Endothelial cell of umbilical vein (primary cell): ENCODE measurements at regions not wholly inside any gene's neighbourhood (a gene's known extent, or its start where the extent isn't known, plus 50 kb on each side); places are given as distances from the start of the nearest gene placed in this dataset.

Experiments
- BruUV-seq: library from RNA; stranded (reverse); fragments of 400-500 nt; replicated peaks from 2 replicates; lab custom pipeline; 2021; lab: Mats Ljungman, UMichigan
- CTCF ChIA-PET: fragments of 300-600, 350-600 bp; sonication (Branson Sonifier 250); formaldehyde crosslinking; loops from one replicate; lab custom pipeline; 2021; ENCODE audit warnings: antibody characterized with exemption, inconsistent platforms; lab: Charles Lee
- POLR2A ChIA-PET: fragments of 300-600, 350-600 bp; sonication (Branson Sonifier 250); formaldehyde crosslinking; loops from one replicate; lab custom pipeline; 2021; ENCODE audit warnings: antibody characterized with exemption, inconsistent platforms; lab: Charles Lee
- DNase-seq: peaks from one replicate; pipeline ENCODE4 v3.0.0-alpha.2; 2011; ENCODE audit warnings: low read depth, low spot score
- FAIRE-seq: peaks from 2 replicates; lab custom pipeline; 2011; peaks lifted over from hg19 to GRCh38; lab: Jason Lieb, UNC
- H2AFZ ChIP-seq: 2 replicates; pipeline ENCODE4 v1.6.0; 2012; ENCODE audit warnings: low read depth, low read length, control low read depth, inconsistent platforms
- H3K27ac ChIP-seq: 2 replicates; pipeline ENCODE4 v1.5.1; 2011; ENCODE audit warnings: low read depth, mild to moderate bottlenecking, control low read depth, low read length, moderate library complexity; ENCODE audit not compliant: insufficient read depth
- H3K27me3 ChIP-seq, 2 experiments: 2 replicates each; pipeline versions ENCODE4 v1.6.0 to v1.6.1; 2011; ENCODE audit warnings: low read length in 2 of 2, mixed read lengths in 1 of 2; ENCODE audit not compliant: control insufficient read depth in 2 of 2, insufficient read depth in 2 of 2
- H3K36me3 ChIP-seq, 2 experiments: 2 replicates in 1 of 2; 3 replicates in 1 of 2; pipeline ENCODE4 v1.5.1; 2011; ENCODE audit warnings: low read length in 2 of 2, mild to moderate bottlenecking in 1 of 2, moderate library complexity in 1 of 2; ENCODE audit not compliant: control insufficient read depth in 2 of 2, insufficient read depth in 2 of 2; ENCODE audit errors: extremely low read depth in 1 of 2
- H3K4me1 ChIP-seq: 3 replicates; pipeline ENCODE4 v1.5.1; 2011; ENCODE audit warnings: mild to moderate bottlenecking, low read length; ENCODE audit not compliant: control insufficient read depth, insufficient read depth; ENCODE audit errors: extremely low read depth
- H3K4me2 ChIP-seq: 2 replicates; pipeline ENCODE4 v1.6.1; 2011; ENCODE audit warnings: low read length, control low read depth, mixed read lengths; ENCODE audit not compliant: insufficient read depth
- H3K4me3 ChIP-seq, 3 experiments: fragments of 200-600 bp in 1 of 3; sonication (generic), shearing (Covaris generic) in 1 of 3; replicated peaks in 1 of 3; 2 replicates each; pipeline ENCODE4 v1.5.1; 2011 to 2016; ENCODE audit warnings: control low read depth in 3 of 3, low read length in 3 of 3, mild to moderate bottlenecking in 2 of 3, inconsistent platforms in 1 of 3, low read depth in 1 of 3, moderate library complexity in 1 of 3; ENCODE audit not compliant: insufficient read depth in 1 of 3
- H3K79me2 ChIP-seq: 2 replicates; pipeline ENCODE4 v1.6.0; 2012; ENCODE audit warnings: low read length, inconsistent platforms; ENCODE audit not compliant: control insufficient read depth, insufficient read depth
- H3K9ac ChIP-seq: replicated peaks from 2 replicates; pipeline ENCODE3; 2011; ENCODE audit warnings: low read length, control low read depth; ENCODE audit not compliant: insufficient read depth; ENCODE audit errors: extremely low read depth
- H3K9me1 ChIP-seq: replicated peaks from 3 replicates; pipeline ENCODE4 v1.6.0; 2011; ENCODE audit warnings: mild to moderate bottlenecking, low read length; ENCODE audit not compliant: control insufficient read depth, insufficient read depth; ENCODE audit errors: extremely low read depth
- H3K9me3 ChIP-seq: replicated peaks from 2 replicates; pipeline ENCODE4 v1.5.1; 2012; ENCODE audit warnings: low read length, inconsistent platforms; ENCODE audit not compliant: control insufficient read depth, insufficient read depth
- H4K20me1 ChIP-seq: replicated peaks from 2 replicates; pipeline ENCODE3; 2011; ENCODE audit warnings: mild to moderate bottlenecking, low read length; ENCODE audit not compliant: control insufficient read depth, insufficient read depth; ENCODE audit errors: extremely low read depth
- CTCF ChIP-seq, 2 donors: IDR thresholded peaks; 1 replicate in 1 of 2; 2 replicates in 1 of 2; pipeline ENCODE4 v1.5.1; 2011; ENCODE audit warnings: low read length in 2 of 2, mild to moderate bottlenecking in 2 of 2, moderate library complexity in 2 of 2, control low read depth in 1 of 2, inconsistent platforms in 1 of 2, low read depth in 1 of 2; ENCODE audit not compliant: insufficient read depth in 1 of 2; ENCODE audit errors: extremely low read depth in 1 of 2
- EZH2 ChIP-seq: IDR thresholded peaks from 2 replicates; pipeline ENCODE4 v1.6.1; 2012; ENCODE audit warnings: borderline replicate concordance, low read depth, mild to moderate bottlenecking, moderate library complexity, low read length, inconsistent platforms; ENCODE audit not compliant: severe bottlenecking
- FOS ChIP-seq: IDR thresholded peaks from 2 replicates; pipeline ENCODE4 v1.6.1; 2011; ENCODE audit warnings: mild to moderate bottlenecking, low read length, moderate library complexity, borderline replicate concordance; ENCODE audit not compliant: insufficient read depth
- GATA2 ChIP-seq: IDR thresholded peaks from 2 replicates; pipeline ENCODE4 v1.7.0; 2011; ENCODE audit warnings: low read depth, mild to moderate bottlenecking, moderate library complexity, mixed read lengths, low read length; ENCODE audit not compliant: insufficient read length, insufficient read depth
- JUN ChIP-seq: IDR thresholded peaks from 2 replicates; pipeline ENCODE4 v1.6.1; 2011; ENCODE audit warnings: borderline replicate concordance, low read depth; ENCODE audit not compliant: insufficient read length, insufficient read depth
- MAX ChIP-seq: IDR thresholded peaks from 2 replicates; pipeline ENCODE4 v1.6.1; 2011; ENCODE audit not compliant: insufficient read depth, insufficient read length
- MYC ChIP-seq: IDR thresholded peaks from one replicate; pipeline ENCODE4 v1.6.1; 2011; ENCODE audit warnings: mild to moderate bottlenecking, low read depth, low read length
- POLR2A ChIP-seq: IDR thresholded peaks from 2 replicates; pipeline ENCODE4 v1.6.1; 2012; ENCODE audit warnings: low read depth, mild to moderate bottlenecking, control low read depth, low read length
- POLR2AphosphoS5 ChIP-seq: IDR thresholded peaks from 2 replicates; pipeline ENCODE4 v1.6.1; 2012; ENCODE audit warnings: low read depth, mild to moderate bottlenecking, control low read depth, low read length, moderate library complexity; ENCODE audit not compliant: insufficient read depth
- dilution Hi-C: fragments of 300-500 bp; cut with MboI; formaldehyde crosslinking; loops from one replicate; pipeline ENCODE4 v1.15.0; 2019; ENCODE audit warnings: low sequenced_read_pairs; ENCODE audit not compliant: extremely low pct_ligation_motif_present
- intact Hi-C: fragments of 100-400 bp; cut with micrococcal nuclease; formaldehyde crosslinking; loops from one replicate; pipeline ENCODE4 v1.10.0; 2022

GRCh38 chrX:57741107-57741506 lies 61.0 kb upstream of the NLRP2B start:
- FAIRE-seq (no peak), DNase-seq (no peak)
- no peak for TF ChIP-seq JUN
- TF ChIP-seq GATA2 = no peak
- TF ChIP-seq POLR2AphosphoS5 = no peak
- no peak for TF ChIP-seq MYC
- no peak for TF ChIP-seq FOS
- no peak for TF ChIP-seq EZH2
- TF ChIP-seq CTCF (IDR thresholded peaks at IDR 0.05; ENCODE audit: extremely low read depth in 1 of 2, insufficient read depth in 1 of 2, low read depth in 1 of 2, low read length in 2 of 2) = no peak
- TF ChIP-seq POLR2A = no peak
- no peak for TF ChIP-seq MAX
- no peaks in the 10 kb centered on the region for H3K27me3 ChIP-seq
- POLR2A ChIA-PET = no interaction called here
- no peaks in the 10 kb centered on the region for H3K36me3 ChIP-seq
- no peak overlapping the region for H3K4me3 ChIP-seq
- no peaks in the 10 kb centered on the region for H4K20me1 ChIP-seq
- H3K4me2 ChIP-seq = no peak overlapping the region
- intact Hi-C loops = no loop called here
- no peaks in the 10 kb centered on the region for H3K9me3 ChIP-seq
- no peak overlapping the region for H3K27ac ChIP-seq
- dilution Hi-C loops = no loop called here
- H2AFZ ChIP-seq = no peak overlapping the region
- CTCF ChIA-PET = no interaction called here
- H3K9me1 ChIP-seq = no peaks in the 10 kb centered on the region
- no TSS peak for BruUV-seq
- no peaks in the 10 kb centered on the region for H3K79me2 ChIP-seq
- H3K9ac ChIP-seq = no peak overlapping the region
- H3K4me1 ChIP-seq = no peaks in the 10 kb centered on the region
